ENCODE measurements at regions not wholly inside any gene's neighbourhood (a gene's known extent, or its start where the extent isn't known, plus 50 kb on each side); places are given as distances from the start of the nearest gene placed in this dataset.

GRCh38 chr13:111485491-111486250 is 165.2 kb downstream of the TEX29 start:
- TF ChIP-seq CTCF (IDR thresholded peaks at IDR 0.05) (no peak), POLR2A (IDR thresholded peaks at IDR 0.05) (no peak)
